Mesendoderm (in vitro differentiated cells): ENCODE measurements at regions not wholly inside any gene's neighbourhood (a gene's known extent, or its start where the extent isn't known, plus 50 kb on each side); places are given as distances from the start of the nearest gene placed in this dataset.

Source experiments
- DNase-seq: peaks from one replicate; pipeline ENCODE4 v3.0.0; 2013
- H2AK5ac ChIP-seq: 2 replicates; pipeline ENCODE4 v1.6.1; 2013; ENCODE audit warnings: low read length, inconsistent platforms
- H2BK120ac ChIP-seq: 2 replicates; pipeline ENCODE4 v1.6.1; 2013; ENCODE audit warnings: low read depth, mild to moderate bottlenecking, low read length, moderate library complexity, mixed read lengths
- H2BK15ac ChIP-seq: replicated peaks from 2 replicates; pipeline ENCODE4 v1.6.1; 2013; ENCODE audit warnings: low read depth, mild to moderate bottlenecking, moderate library complexity
- H2BK5ac ChIP-seq: 2 replicates; pipeline ENCODE4 v1.6.1; 2013; ENCODE audit warnings: low read length, inconsistent platforms
- H3K18ac ChIP-seq: 2 replicates; pipeline ENCODE4 v1.6.1; 2013; ENCODE audit warnings: mild to moderate bottlenecking, low read length, mixed read lengths
- H3K23ac ChIP-seq: one replicate; pipeline ENCODE4 v1.6.1; 2013; ENCODE audit warnings: low read length
- H3K27ac ChIP-seq: 2 replicates; pipeline ENCODE4 v1.5.1; 2013; ENCODE audit warnings: low read depth, mild to moderate bottlenecking, inconsistent platforms, low read length, moderate library complexity
- H3K27me3 ChIP-seq: 2 replicates; pipeline ENCODE4 v1.6.1; 2013; ENCODE audit warnings: low read length, control low read depth, mild to moderate bottlenecking, inconsistent platforms; ENCODE audit not compliant: insufficient read depth, poor library complexity
- H3K36me3 ChIP-seq: 2 replicates; pipeline ENCODE4 v1.6.1; 2013; ENCODE audit warnings: low read length, inconsistent platforms; ENCODE audit not compliant: control insufficient read depth, insufficient read depth
- H3K4ac ChIP-seq: one replicate; pipeline ENCODE4 v1.6.1; 2013; ENCODE audit warnings: low read depth, mild to moderate bottlenecking, low read length, moderate library complexity
- H3K4me1 ChIP-seq: 2 replicates; pipeline ENCODE4 v1.6.1; 2013; ENCODE audit warnings: low read depth, low read length, inconsistent platforms; ENCODE audit not compliant: control insufficient read depth
- H3K4me2 ChIP-seq: 2 replicates; pipeline ENCODE4 v1.6.1; 2013; ENCODE audit warnings: low read length
- H3K4me3 ChIP-seq: 2 replicates; pipeline ENCODE4 v1.5.1; 2013; ENCODE audit warnings: mild to moderate bottlenecking, low read length
- H3K56ac ChIP-seq: one replicate; pipeline ENCODE4 v1.6.1; 2013; ENCODE audit warnings: low read length
- H3K79me1 ChIP-seq: 2 replicates; pipeline ENCODE4 v1.6.1; 2013; ENCODE audit warnings: low read length, inconsistent platforms
- H3K79me2 ChIP-seq: 2 replicates; pipeline ENCODE4 v1.6.1; 2013; ENCODE audit warnings: mild to moderate bottlenecking, low read length; ENCODE audit not compliant: control insufficient read depth, insufficient read depth
- H3K9ac ChIP-seq: 2 replicates; pipeline ENCODE4 v1.6.1; 2013; ENCODE audit warnings: low read length, inconsistent platforms
- H4K5ac ChIP-seq: one replicate; pipeline ENCODE4 v1.6.1; 2013; ENCODE audit warnings: low read length
- H4K8ac ChIP-seq: one replicate; pipeline ENCODE4 v1.6.1; 2013; ENCODE audit warnings: low read depth, mild to moderate bottlenecking, control low read depth, low read length, moderate library complexity
- WGBS: extraction: QIAGEN DNeasy Blood & Tissue Kit; methylation state at CpG from one replicate; pipeline ENCODE4 v1.1.7; 2013; ENCODE audit warnings: low lambda C conversion rate, missing lambda C conversion rate; ENCODE audit not compliant: insufficient coverage; ENCODE audit errors: extremely low coverage; 5-methylcytosine and 5-hydroxymethylcytosine counted together

GRCh38 chr7:41447450-41448042 is 255.3 kb downstream of the INHBA start:
- H3K27ac ChIP-seq = no peak overlapping the region

GRCh38 chr7:41446606-41447449 is 256.1 kb downstream of the INHBA start:
- H2BK5ac ChIP-seq = no peak overlapping the region
- H3K56ac ChIP-seq = no peak overlapping the region
- H3K36me3 ChIP-seq = no peaks in the 10 kb centered on the region
- H3K23ac ChIP-seq = no peak overlapping the region
- H3K18ac ChIP-seq = no peak overlapping the region
- H3K27ac ChIP-seq = no peak overlapping the region
- no peaks in the 10 kb centered on the region for H3K27me3 ChIP-seq
- H3K4ac ChIP-seq = no peak overlapping the region
- H2AK5ac ChIP-seq = no peak overlapping the region
- no peaks in the 10 kb centered on the region for H3K79me2 ChIP-seq
- no CpG with 5 or more reads among the region's 7 CpGs for WGBS
- H3K79me1 ChIP-seq = no peaks in the 10 kb centered on the region
- H4K8ac ChIP-seq = no peak overlapping the region
- no peaks in the 10 kb centered on the region for H3K4me1 ChIP-seq
- no peak overlapping the region for H3K4me2 ChIP-seq
- no peak overlapping the region for H2BK15ac ChIP-seq
- no peak overlapping the region for H3K4me3 ChIP-seq
- no peak overlapping the region for H2BK120ac ChIP-seq
- H3K9ac ChIP-seq = no peak overlapping the region
- DNase-seq = peak; percentile 72
- no peak overlapping the region for H4K5ac ChIP-seq

More at GRCh38 chr7:41447450-41448042, 255.3 kb downstream of the INHBA start:
- Histone ChIP-seq H3K36me3 (no peaks in the 10 kb centered on the region), H3K23ac (no peak overlapping the region), H3K9ac (no peak overlapping the region), H3K4ac (no peak overlapping the region), H4K5ac (no peak overlapping the region), H3K4me1 (no peaks in the 10 kb centered on the region), H2BK5ac (no peak overlapping the region), H3K4me3 (no peak overlapping the region), H3K79me1 (no peaks in the 10 kb centered on the region), H3K79me2 (no peaks in the 10 kb centered on the region), H2BK15ac (no peak overlapping the region), H3K18ac (no peak overlapping the region), H2BK120ac (no peak overlapping the region), H3K27me3 (no peaks in the 10 kb centered on the region), H3K56ac (no peak overlapping the region), H4K8ac (no peak overlapping the region), H3K4me2 (no peak overlapping the region), H2AK5ac (no peak overlapping the region)
- DNase-seq = no peak
- WGBS = no CpG with 5 or more reads among the region's 9 CpGs

- no peaks in the 10 kb centered on the region for H3K4me1 ChIP-seq
- H3K4me2 ChIP-seq = no peak overlapping the region
- no peak overlapping the region for H2BK5ac ChIP-seq
- H2AK5ac ChIP-seq = no peak overlapping the region
- H4K8ac ChIP-seq = no peak overlapping the region
- H4K5ac ChIP-seq = no peak overlapping the region
- no CpG with 5 or more reads among the region's 3 CpGs for WGBS
- H3K4ac ChIP-seq = no peak overlapping the region
- H3K36me3 ChIP-seq = no peaks in the 10 kb centered on the region
- H2BK15ac ChIP-seq = no peak overlapping the region
- H3K4me3 ChIP-seq = no peak overlapping the region
- no peak overlapping the region for H3K27ac ChIP-seq
- H3K56ac ChIP-seq = no peak overlapping the region
- no peak overlapping the region for H3K23ac ChIP-seq
- H3K9ac ChIP-seq = no peak overlapping the region
- no peak overlapping the region for H2BK120ac ChIP-seq
- H3K79me2 ChIP-seq = no peaks in the 10 kb centered on the region
- no peak for DNase-seq
- H3K18ac ChIP-seq = no peak overlapping the region
- no peaks in the 10 kb centered on the region for H3K27me3 ChIP-seq
- no peaks in the 10 kb centered on the region for H3K79me1 ChIP-seq
Observed at GRCh38 chr7:41445946-41446345, 256.9 kb downstream of the INHBA start.

GRCh38 chr7:41445432-41445831 is 257.5 kb downstream of the INHBA start:
- Histone ChIP-seq H4K5ac (no peak overlapping the region), H2BK15ac (no peak overlapping the region), H3K27ac (no peak overlapping the region), H3K4me2 (no peak overlapping the region), H3K9ac (no peak overlapping the region), H3K4me1 (no peaks in the 10 kb centered on the region), H3K79me1 (no peaks in the 10 kb centered on the region), H3K36me3 (no peaks in the 10 kb centered on the region), H3K4me3 (no peak overlapping the region), H3K56ac (no peak overlapping the region), H4K8ac (no peak overlapping the region), H3K18ac (no peak overlapping the region), H3K79me2 (no peaks in the 10 kb centered on the region), H2BK5ac (no peak overlapping the region), H3K23ac (no peak overlapping the region), H2AK5ac (no peak overlapping the region), H3K27me3 (no peaks in the 10 kb centered on the region), H2BK120ac (no peak overlapping the region), H3K4ac (no peak overlapping the region)
- no peak for DNase-seq
- WGBS = no CpG with 5 or more reads among the region's 1 CpG

GRCh38 chr7:41439515-41439879 is 263.4 kb downstream of the INHBA start:
- H2BK15ac ChIP-seq = no peak overlapping the region
- no peak overlapping the region for H3K27ac ChIP-seq
- no peak overlapping the region for H3K9ac ChIP-seq
- no peak overlapping the region for H2AK5ac ChIP-seq
- H3K18ac ChIP-seq = no peak overlapping the region
- peak; percentile 94 for DNase-seq
- no peak overlapping the region for H3K23ac ChIP-seq
- no peaks in the 10 kb centered on the region for H3K36me3 ChIP-seq
- H4K5ac ChIP-seq = no peak overlapping the region
- no peak overlapping the region for H3K56ac ChIP-seq
- H3K4me1 ChIP-seq = no peaks in the 10 kb centered on the region
- H2BK5ac ChIP-seq = no peak overlapping the region
- no CpG with 5 or more reads among the region's 7 CpGs for WGBS
- no peaks in the 10 kb centered on the region for H3K27me3 ChIP-seq
- no peak overlapping the region for H3K4me2 ChIP-seq
- no peaks in the 10 kb centered on the region for H3K79me1 ChIP-seq
- H2BK120ac ChIP-seq = no peak overlapping the region
- no peak overlapping the region for H4K8ac ChIP-seq
- H3K4me3 ChIP-seq = no peak overlapping the region
- no peak overlapping the region for H3K4ac ChIP-seq
- H3K79me2 ChIP-seq = no peaks in the 10 kb centered on the region
